Esophagus muscularis mucosa (tissue), 4 donors: ENCODE measurements at regions not wholly inside any gene's neighbourhood (a gene's known extent, or its start where the extent isn't known, plus 50 kb on each side); places are given as distances from the start of the nearest gene placed in this dataset.

Source experiments
- DNase-seq: peaks from one replicate; pipeline ENCODE4 v3.0.0-alpha.2; 2017; ENCODE audit errors: extremely low spot score
- H3K27ac ChIP-seq, 4 donors: fragments of 200-600 bp; sonication (generic); replicated peaks in 1 of 4; 1 replicate in 3 of 4; 2 replicates in 1 of 4; pipeline ENCODE4 v1.5.1; 2016 to 2019; ENCODE audit warnings: mild to moderate bottlenecking in 1 of 4
- H3K27me3 ChIP-seq, 4 donors: fragments of 200-600 bp; sonication (generic); one replicate each; pipeline versions ENCODE4 v1.5.1 to v1.6.0; 2016 to 2019
- H3K36me3 ChIP-seq, 4 donors: fragments of 200-600 bp; sonication (generic); one replicate each; pipeline ENCODE4 v1.5.1; 2016 to 2019
- H3K4me1 ChIP-seq, 4 donors: fragments of 200-600 bp; sonication (generic); one replicate each; pipeline ENCODE4 v1.5.1; 2016 to 2019
- H3K4me3 ChIP-seq, 4 donors: fragments of 200-600 bp; sonication (generic); 1 replicate in 2 of 4; 2 replicates in 2 of 4; pipeline ENCODE4 v1.5.1; 2016 to 2019; ENCODE audit warnings: mild to moderate bottlenecking in 4 of 4, moderate library complexity in 1 of 4
- H3K9me3 ChIP-seq, 4 donors: fragments of 200-600 bp; sonication (generic); 1 replicate in 3 of 4; 2 replicates in 1 of 4; pipeline ENCODE4 v1.5.1; 2016 to 2019
- CTCF ChIP-seq, 3 experiments: fragments of 200-600 bp in 2 of 3; fragments of 450-650 bp in 1 of 3; sonication (generic) in 2 of 3; IDR thresholded peaks; one replicate each; pipeline ENCODE4 v1.5.1; 2017 to 2019; ENCODE audit warnings: antibody characterized with exemption in 3 of 3, mild to moderate bottlenecking in 2 of 3, moderate library complexity in 1 of 3
- EP300 ChIP-seq: sonication (generic); formaldehyde crosslinking; IDR thresholded peaks from one replicate; pipeline ENCODE4 v1.6.1; 2017; ENCODE audit warnings: antibody characterized with exemption
- POLR2A ChIP-seq: fragments of 450-650 bp; IDR thresholded peaks from one replicate; pipeline ENCODE4 v1.6.1; 2017; ENCODE audit warnings: antibody characterized with exemption, moderate library complexity, mild to moderate bottlenecking, low read depth
- POLR2AphosphoS5 ChIP-seq, 2 donors: sonication (generic); formaldehyde crosslinking; IDR thresholded peaks; one replicate each; pipeline ENCODE4 v1.6.1; 2017; ENCODE audit warnings: antibody characterized with exemption in 2 of 2
- WGBS: methylation state at CpG from one replicate; pipeline ENCODE4 v1.1.5; 2018; 5-methylcytosine and 5-hydroxymethylcytosine counted together
- intact Hi-C: fragments of 100-400 bp; cut with DNase I; formaldehyde crosslinking; loops from one replicate; pipeline ENCODE4 v1.15.1; 2023

GRCh38 chr6:6816716-6817115 is 228.2 kb downstream of the LY86 start:
- H3K4me3 ChIP-seq = no peak overlapping the region
- H3K27me3 ChIP-seq = peaks cover 0 to 11% (median 0%) of the 10 kb centered on the region in 4 donors
- no peaks in the 10 kb centered on the region for H3K9me3 ChIP-seq
- H3K27ac ChIP-seq = no peak overlapping the region
- intact Hi-C loops = no loop called here
- peaks cover 0 to 3% (median under 1%) of the 10 kb centered on the region in 4 donors for H3K4me1 ChIP-seq
- H3K36me3 ChIP-seq = no peaks in the 10 kb centered on the region
- DNase-seq = no peak
- 91% methylated on average over 7 of the region's 7 CpGs for WGBS
- TF ChIP-seq EP300 = no peak
- TF ChIP-seq POLR2AphosphoS5 (IDR thresholded peaks at IDR 0.05) = no peak
- no peak for TF ChIP-seq POLR2A
- no peak for TF ChIP-seq CTCF (IDR thresholded peaks at IDR 0.05)

- no peak for TF ChIP-seq POLR2A
- no peak for TF ChIP-seq POLR2AphosphoS5 (IDR thresholded peaks at IDR 0.05)
- no peak for TF ChIP-seq EP300
- no peak for TF ChIP-seq CTCF (IDR thresholded peaks at IDR 0.05)
- H3K4me1 ChIP-seq = no peaks in the 10 kb centered on the region
- no peaks in the 10 kb centered on the region for H3K9me3 ChIP-seq
- no peak overlapping the region for H3K27ac ChIP-seq
- no peak overlapping the region for H3K4me3 ChIP-seq
- no peaks in the 10 kb centered on the region for H3K36me3 ChIP-seq
- peaks cover 0 to 20% (median 0%) of the 10 kb centered on the region in 4 donors for H3K27me3 ChIP-seq
- WGBS = 96% methylated on average over 10 of the region's 10 CpGs
- no peak for DNase-seq
- intact Hi-C loops = no loop called here
Measured at GRCh38 chr6:6818078-6818639, 229.6 kb downstream of the LY86 start.

- H3K4me1 ChIP-seq = no peaks in the 10 kb centered on the region
- no peaks in the 10 kb centered on the region for H3K36me3 ChIP-seq
- H3K4me3 ChIP-seq = no peak overlapping the region
- peaks cover 0 to 36% (median 0%) of the 10 kb centered on the region in 4 donors for H3K27me3 ChIP-seq
- 72% methylated on average over 10 of the region's 10 CpGs for WGBS
- TF ChIP-seq POLR2AphosphoS5 (IDR thresholded peaks at IDR 0.05) = no peak
- no peak for TF ChIP-seq EP300
- TF ChIP-seq POLR2A = no peak
- no peak for TF ChIP-seq CTCF (IDR thresholded peaks at IDR 0.05)
- no peak for DNase-seq
- no peaks in the 10 kb centered on the region for H3K9me3 ChIP-seq
- intact Hi-C loops = no loop called here
- no peak overlapping the region for H3K27ac ChIP-seq
Measured at GRCh38 chr6:6820641-6821238, 232.2 kb downstream of the LY86 start.

GRCh38 chr6:6821639-6822261 is 233.2 kb downstream of the LY86 start:
- no peak for TF ChIP-seq POLR2A
- no peak for TF ChIP-seq CTCF (IDR thresholded peaks at IDR 0.05)
- TF ChIP-seq POLR2AphosphoS5 (IDR thresholded peaks at IDR 0.05) = no peak
- no peak for TF ChIP-seq EP300
- H3K9me3 ChIP-seq = no peaks in the 10 kb centered on the region
- H3K36me3 ChIP-seq = no peaks in the 10 kb centered on the region
- WGBS = 66% methylated on average over 3 of the region's 3 CpGs
- no peak overlapping the region for H3K27ac ChIP-seq
- no peak for DNase-seq
- peaks cover 0 to 7% (median 3%) of the 10 kb centered on the region in 4 donors for H3K4me1 ChIP-seq
- peaks cover 0 to 36% (median 0%) of the 10 kb centered on the region in 4 donors for H3K27me3 ChIP-seq
- no peak overlapping the region for H3K4me3 ChIP-seq
- intact Hi-C loops = no loop called here
